ENCODE measurements at regions not wholly inside any gene's neighbourhood (a gene's known extent, or its start where the extent isn't known, plus 50 kb on each side); places are given as distances from the start of the nearest gene placed in this dataset.

DNA sequence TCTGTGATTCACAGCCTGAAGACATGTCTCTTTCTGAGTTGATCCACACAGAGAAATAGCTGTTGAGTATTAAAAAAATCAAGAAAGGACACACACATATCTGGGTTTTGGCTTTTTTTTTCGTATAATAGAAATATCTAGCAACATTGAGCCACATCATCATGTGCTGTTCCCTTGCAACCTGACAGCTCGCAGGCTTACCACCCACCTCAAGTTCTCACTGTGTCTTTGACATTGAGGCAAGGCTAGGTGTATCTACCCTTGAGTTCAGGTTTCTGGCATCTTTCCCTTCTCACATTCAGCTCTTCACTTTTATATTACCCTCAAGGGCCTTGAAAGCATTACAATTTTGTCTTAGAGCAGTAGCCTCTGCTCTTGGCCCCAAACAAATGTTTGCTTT, 490.3 kb upstream of the KIRREL3 start:
- Histone ChIP-seq H3K4me3 (no peak overlapping the region), H3K9me3 (peaks cover 0 to 12% of the 10 kb centered on the region in 2 donors), H3K4me1 (no peaks in the 10 kb centered on the region), H3K27ac (no peak overlapping the region), H3K36me3 (no peaks in the 10 kb centered on the region), H3K27me3 (no peaks in the 10 kb centered on the region)
- TF ChIP-seq, protein P1, sequence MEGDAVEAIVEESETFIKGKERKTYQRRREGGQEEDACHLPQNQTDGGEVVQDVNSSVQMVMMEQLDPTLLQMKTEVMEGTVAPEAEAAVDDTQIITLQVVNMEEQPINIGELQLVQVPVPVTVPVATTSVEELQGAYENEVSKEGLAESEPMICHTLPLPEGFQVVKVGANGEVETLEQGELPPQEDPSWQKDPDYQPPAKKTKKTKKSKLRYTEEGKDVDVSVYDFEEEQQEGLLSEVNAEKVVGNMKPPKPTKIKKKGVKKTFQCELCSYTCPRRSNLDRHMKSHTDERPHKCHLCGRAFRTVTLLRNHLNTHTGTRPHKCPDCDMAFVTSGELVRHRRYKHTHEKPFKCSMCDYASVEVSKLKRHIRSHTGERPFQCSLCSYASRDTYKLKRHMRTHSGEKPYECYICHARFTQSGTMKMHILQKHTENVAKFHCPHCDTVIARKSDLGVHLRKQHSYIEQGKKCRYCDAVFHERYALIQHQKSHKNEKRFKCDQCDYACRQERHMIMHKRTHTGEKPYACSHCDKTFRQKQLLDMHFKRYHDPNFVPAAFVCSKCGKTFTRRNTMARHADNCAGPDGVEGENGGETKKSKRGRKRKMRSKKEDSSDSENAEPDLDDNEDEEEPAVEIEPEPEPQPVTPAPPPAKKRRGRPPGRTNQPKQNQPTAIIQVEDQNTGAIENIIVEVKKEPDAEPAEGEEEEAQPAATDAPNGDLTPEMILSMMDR (IDR thresholded peaks at IDR 0.05) = no peak
- no peak for DNase-seq (ENCODE audit: low spot score)

DNA sequence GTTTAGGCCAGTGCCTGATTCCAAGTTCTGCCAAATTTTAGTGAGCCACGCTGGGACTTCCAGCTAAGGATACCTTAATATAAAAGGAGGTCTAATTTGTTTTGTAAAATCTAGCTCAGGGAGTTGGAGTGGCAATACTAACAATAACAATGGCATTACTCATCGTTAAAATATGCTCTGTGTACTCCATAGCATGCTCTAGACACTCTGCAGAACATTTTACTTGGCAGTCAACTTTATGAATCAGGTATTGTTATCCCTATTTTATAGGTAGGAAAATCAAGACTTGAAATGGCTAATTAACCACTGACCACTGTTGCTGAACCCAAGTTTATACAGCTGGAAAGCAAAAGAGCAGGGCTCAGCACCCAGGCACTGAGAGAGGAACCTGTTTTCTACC, 485.0 kb upstream of the KIRREL3 start:
- Histone ChIP-seq H3K27ac (no peak overlapping the region), H3K9me3 (no peaks in the 10 kb centered on the region), H3K4me3 (no peak overlapping the region), H3K27me3 (no peaks in the 10 kb centered on the region), H3K36me3 (no peaks in the 10 kb centered on the region), H3K4me1 (no peaks in the 10 kb centered on the region)
- TF ChIP-seq, protein P1 (IDR thresholded peaks at IDR 0.05) = no peak
- DNase-seq (ENCODE audit: low spot score) = no peak

DNA sequence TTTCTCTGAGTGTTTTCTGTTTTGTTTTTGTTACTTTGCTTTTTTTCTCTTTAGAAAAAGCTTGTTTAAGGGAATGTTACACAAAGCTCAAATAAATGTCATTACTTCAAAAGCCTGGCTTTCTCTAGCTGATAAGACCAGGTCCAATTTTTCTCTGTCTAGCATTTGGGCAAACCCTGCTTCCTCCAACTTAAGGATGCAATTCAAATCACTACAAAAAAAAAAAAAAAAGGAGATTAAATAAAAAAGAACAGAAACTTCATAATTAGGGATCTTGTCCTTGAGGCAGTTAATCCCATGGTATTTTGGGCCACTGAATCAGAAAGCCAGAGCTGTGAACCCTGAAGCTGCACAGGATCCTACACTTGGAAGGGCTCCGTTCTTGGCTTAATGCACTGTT, 480.8 kb upstream of the KIRREL3 start:
- H3K9me3 ChIP-seq = no peaks in the 10 kb centered on the region
- H3K4me1 ChIP-seq = no peaks in the 10 kb centered on the region
- TF ChIP-seq, protein P1 (IDR thresholded peaks at IDR 0.05) = no peak
- H3K27me3 ChIP-seq = no peaks in the 10 kb centered on the region
- H3K36me3 ChIP-seq = no peaks in the 10 kb centered on the region
- no peak for DNase-seq (ENCODE audit: low spot score)
- no peak overlapping the region for H3K4me3 ChIP-seq
- no peak overlapping the region for H3K27ac ChIP-seq

DNA sequence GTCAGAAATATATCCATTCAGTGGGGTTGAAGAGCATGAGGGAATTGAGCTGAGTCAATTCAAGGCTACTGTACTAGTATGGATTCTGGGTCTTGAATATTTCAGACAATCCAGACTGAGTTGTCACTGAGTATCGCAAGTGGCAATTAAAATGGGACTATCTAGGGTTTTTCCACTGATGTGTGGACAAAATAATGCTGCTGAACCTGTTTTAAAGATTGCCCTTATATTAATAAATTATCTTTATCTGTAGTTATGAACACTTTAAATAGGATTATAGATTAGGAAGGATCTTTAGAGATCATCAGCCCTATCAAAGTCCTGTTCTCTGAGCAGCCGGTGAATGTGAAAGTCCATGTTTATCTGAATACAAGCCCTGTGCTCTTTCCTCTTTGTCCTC, 478.3 kb upstream of the KIRREL3 start:
- DNase-seq (ENCODE audit: low spot score) = no peak
- TF ChIP-seq, protein P1 (IDR thresholded peaks at IDR 0.05) = no peak
- Histone ChIP-seq H3K36me3 (no peaks in the 10 kb centered on the region), H3K4me3 (no peak overlapping the region), H3K4me1 (no peaks in the 10 kb centered on the region), H3K27me3 (no peaks in the 10 kb centered on the region), H3K9me3 (no peaks in the 10 kb centered on the region), H3K27ac (no peak overlapping the region)

GRCh38 chr11:127474766-127475165, 474.2 kb upstream of the KIRREL3 start:
- Histone ChIP-seq H3K4me3 (no peak overlapping the region), H3K27me3 (no peaks in the 10 kb centered on the region), H3K27ac (no peak overlapping the region), H3K36me3 (no peaks in the 10 kb centered on the region), H3K4me1 (no peaks in the 10 kb centered on the region), H3K9me3 (no peaks in the 10 kb centered on the region)
- TF ChIP-seq, protein P1 (IDR thresholded peaks at IDR 0.05) = no peak
- no peak for DNase-seq (ENCODE audit: low spot score)

GRCh38 chr11:127472505-127472904, 471.9 kb upstream of the KIRREL3 start:
- TF ChIP-seq, protein P1 (IDR thresholded peaks at IDR 0.05) = no peak
- H3K9me3 ChIP-seq = no peaks in the 10 kb centered on the region
- no peak for DNase-seq (ENCODE audit: low spot score)

More at GRCh38 chr11:127472505-127472904, 471.9 kb upstream of the KIRREL3 start:
- no peaks in the 10 kb centered on the region for H3K27me3 ChIP-seq
- H3K36me3 ChIP-seq = no peaks in the 10 kb centered on the region
- no peak overlapping the region for H3K4me3 ChIP-seq
- H3K27ac ChIP-seq = no peak overlapping the region
- H3K4me1 ChIP-seq = no peaks in the 10 kb centered on the region

All from right atrium auricular region (tissue), 2 donors.